Stimulated activated CD8-positive, alpha-beta memory T cell treated with anti-CD3 and anti-CD28 coated beads, Interleukin-15, amount 100 ng/mL, for 48 hours (primary cell): ENCODE measurements at regions not wholly inside any gene's neighbourhood (a gene's known extent, or its start where the extent isn't known, plus 50 kb on each side); places are given as distances from the start of the nearest gene placed in this dataset.

Experiments
- DNase-seq, 2 donors: peaks; one replicate each; pipeline ENCODE4 v3.0.0-alpha.2; 2020; ENCODE audit warnings: low read depth in 2 of 2

- DNase-seq, result no peak
Observed at GRCh38 chr1:116322752-116323405, 50.2 kb upstream of the ATP1A1 start.
